WI38 (cell line): ENCODE measurements at regions not wholly inside any gene's neighbourhood (a gene's known extent, or its start where the extent isn't known, plus 50 kb on each side); places are given as distances from the start of the nearest gene placed in this dataset.

ENCODE experiments used
- H3K4me3 ChIP-seq: 2 replicates; pipeline ENCODE4 v1.5.1; 2011; ENCODE audit warnings: low read depth, mild to moderate bottlenecking, control low read depth, low read length
- CTCF ChIP-seq: IDR thresholded peaks from 2 replicates; pipeline ENCODE4 v1.5.1; 2012; ENCODE audit warnings: low read depth, mild to moderate bottlenecking, control low read depth, low read length

- no peak overlapping the region for H3K4me3 ChIP-seq
- no peak for TF ChIP-seq CTCF
Observed at GRCh38 chr4:125447551-125448290, 133.0 kb downstream of the FAT4 start.

GRCh38 chr4:125456075-125456474 lies 141.3 kb downstream of the FAT4 start:
- no peak for TF ChIP-seq CTCF
- H3K4me3 ChIP-seq: no peak overlapping the region

GRCh38 chr4:125459531-125459930 lies 144.8 kb downstream of the FAT4 start:
- no peak overlapping the region for H3K4me3 ChIP-seq
- TF ChIP-seq CTCF: no peak

- no peak for TF ChIP-seq CTCF
- no peak overlapping the region for H3K4me3 ChIP-seq
Observed at GRCh38 chr4:125461676-125462363, 147.1 kb downstream of the FAT4 start.

- H3K4me3 ChIP-seq: no peak overlapping the region
- TF ChIP-seq CTCF: no peak
Observed at GRCh38 chr4:125464146-125464545, 149.4 kb downstream of the FAT4 start.

GRCh38 chr4:125481334-125482045 lies 166.7 kb downstream of the FAT4 start:
- no peak for TF ChIP-seq CTCF
- H3K4me3 ChIP-seq: no peak overlapping the region

- no peak for TF ChIP-seq CTCF
- H3K4me3 ChIP-seq: no peak overlapping the region
Observed at GRCh38 chr4:125482822-125483221, 168.1 kb downstream of the FAT4 start.
